OCI-LY1 (cell line): ENCODE measurements at regions not wholly inside any gene's neighbourhood (a gene's known extent, or its start where the extent isn't known, plus 50 kb on each side); places are given as distances from the start of the nearest gene placed in this dataset.

Experiments
- CTCF ChIP-seq: fragments of 200-600 bp; sonication (generic), shearing (Covaris generic); IDR thresholded peaks from 2 replicates; pipeline ENCODE4 v1.5.1; 2017; ENCODE audit warnings: mild to moderate bottlenecking, antibody characterized with exemption, low read length, moderate library complexity, mixed read lengths
- EZH2 ChIP-seq: fragments of 200-600 bp; sonication (generic), shearing (Covaris generic); IDR thresholded peaks from 2 replicates; pipeline ENCODE4 v1.8.0; 2017; ENCODE audit warnings: borderline replicate concordance, mixed run types, mild to moderate bottlenecking, antibody characterized with exemption, low read length, moderate library complexity, mixed read lengths

GRCh38 chr2:55114597-55114996 lies 64.3 kb upstream of the RTN4 start:
- TF ChIP-seq CTCF (no peak), EZH2 (no peak)
